ENCODE measurements at regions not wholly inside any gene's neighbourhood (a gene's known extent, or its start where the extent isn't known, plus 50 kb on each side); places are given as distances from the start of the nearest gene placed in this dataset.
"Not testable (repeated sequence)": the region's sequence is repeated elsewhere in the genome, so short reads cannot be mapped to it uniquely, and the experiment has no call there.

- no peak overlapping the region for H3K27ac Mint-ChIP-seq (ENCODE audit: unreplicated experiment)
- intact Hi-C loops (cut with micrococcal nuclease; ENCODE audit: unreplicated experiment) = no loop called here
- BruUV-seq (replicated peaks) = no TSS peak
- DNase-seq = no peak
- no peaks in the 10 kb centered on the region for H3K36me3 Mint-ChIP-seq (ENCODE audit: insufficient read depth, unreplicated experiment)
- TF ChIP-seq CTCF (IDR thresholded peaks at IDR 0.05; ENCODE audit: unreplicated experiment) = no peak
- no peak overlapping the region for H3K4me3 Mint-ChIP-seq (ENCODE audit: low read depth, unreplicated experiment)
- H3K9me3 Mint-ChIP-seq (ENCODE audit: low read depth, unreplicated experiment) = peaks cover 18% of the 10 kb centered on the region
- no peaks in the 10 kb centered on the region for H3K4me1 Mint-ChIP-seq (ENCODE audit: low read depth, unreplicated experiment)
- H3K27me3 Mint-ChIP-seq (ENCODE audit: unreplicated experiment) = no peaks in the 10 kb centered on the region
- CTCF ChIA-PET = interaction anchor here (0.5 kb wide), 1 partner anchor 38 kb away, joined by 4 read pairs; no protein-coding TSS in a partner anchor
Measured at GRCh38 chr19:23474172-23474571, 78.9 kb upstream of the ZNF91 start.

GRCh38 chr19:23470873-23471545, 75.7 kb upstream of the ZNF91 start:
- Mint-ChIP-seq H3K27me3 (ENCODE audit: unreplicated experiment) (no peaks in the 10 kb centered on the region), H3K9me3 (ENCODE audit: low read depth, unreplicated experiment) (peaks cover 41% of the 10 kb centered on the region), H3K27ac (ENCODE audit: unreplicated experiment) (no peak overlapping the region), H3K4me3 (ENCODE audit: low read depth, unreplicated experiment) (no peak overlapping the region), H3K4me1 (ENCODE audit: low read depth, unreplicated experiment) (no peaks in the 10 kb centered on the region), H3K36me3 (ENCODE audit: insufficient read depth, unreplicated experiment) (no peaks in the 10 kb centered on the region)
- intact Hi-C loops (cut with micrococcal nuclease; ENCODE audit: unreplicated experiment) = no loop called here
- CTCF ChIA-PET = no interaction called here
- BruUV-seq (replicated peaks) = no TSS peak
- DNase-seq = no peak
- TF ChIP-seq CTCF (IDR thresholded peaks at IDR 0.05; ENCODE audit: unreplicated experiment) = no peak

- H3K4me3 Mint-ChIP-seq (ENCODE audit: low read depth, unreplicated experiment); H3K27ac Mint-ChIP-seq (ENCODE audit: unreplicated experiment); H3K4me1 Mint-ChIP-seq (ENCODE audit: low read depth, unreplicated experiment); H3K36me3 Mint-ChIP-seq (ENCODE audit: insufficient read depth, unreplicated experiment); BruUV-seq (replicated peaks); DNase-seq; H3K27me3 Mint-ChIP-seq (ENCODE audit: unreplicated experiment); intact Hi-C loops (cut with micrococcal nuclease; ENCODE audit: unreplicated experiment): not testable (repeated sequence)
- peaks cover 53% of the 10 kb centered on the region for H3K9me3 Mint-ChIP-seq (ENCODE audit: low read depth, unreplicated experiment)
- CTCF ChIA-PET = interaction anchor here (0.5 kb wide), 1 partner anchor 346 kb away, joined by 3 read pairs; no protein-coding TSS in a partner anchor
Measured at GRCh38 chr19:23464349-23464748, 69.1 kb upstream of the ZNF91 start.

- H3K27me3 Mint-ChIP-seq (ENCODE audit: unreplicated experiment) = no peaks in the 10 kb centered on the region
- TF ChIP-seq CTCF (IDR thresholded peaks at IDR 0.05; ENCODE audit: unreplicated experiment) = no peak
- no peak overlapping the region for H3K4me3 Mint-ChIP-seq (ENCODE audit: low read depth, unreplicated experiment)
- CTCF ChIA-PET = no interaction called here
- H3K4me1 Mint-ChIP-seq (ENCODE audit: low read depth, unreplicated experiment) = no peaks in the 10 kb centered on the region
- no TSS peak for BruUV-seq (replicated peaks)
- no peaks in the 10 kb centered on the region for H3K36me3 Mint-ChIP-seq (ENCODE audit: insufficient read depth, unreplicated experiment)
- no peak for DNase-seq
- peaks cover 30% of the 10 kb centered on the region for H3K9me3 Mint-ChIP-seq (ENCODE audit: low read depth, unreplicated experiment)
- intact Hi-C loops (cut with micrococcal nuclease; ENCODE audit: unreplicated experiment) = no loop called here
- H3K27ac Mint-ChIP-seq (ENCODE audit: unreplicated experiment) = no peak overlapping the region
Measured at GRCh38 chr19:23461120-23461519, 65.8 kb upstream of the ZNF91 start.

- CTCF ChIA-PET = no interaction called here
- intact Hi-C loops (cut with micrococcal nuclease; ENCODE audit: unreplicated experiment) = no loop called here
- Mint-ChIP-seq H3K27me3 (ENCODE audit: unreplicated experiment) (no peaks in the 10 kb centered on the region), H3K9me3 (ENCODE audit: low read depth, unreplicated experiment) (peaks cover 25% of the 10 kb centered on the region), H3K4me1 (ENCODE audit: low read depth, unreplicated experiment) (no peaks in the 10 kb centered on the region), H3K27ac (ENCODE audit: unreplicated experiment) (no peak overlapping the region), H3K36me3 (ENCODE audit: insufficient read depth, unreplicated experiment) (no peaks in the 10 kb centered on the region), H3K4me3 (ENCODE audit: low read depth, unreplicated experiment) (no peak overlapping the region)
- no TSS peak for BruUV-seq (replicated peaks)
- DNase-seq = no peak
- no peak for TF ChIP-seq CTCF (IDR thresholded peaks at IDR 0.05; ENCODE audit: unreplicated experiment)
Measured at GRCh38 chr19:23460656-23461055, 65.4 kb upstream of the ZNF91 start.
